ENCODE measurements at regions not wholly inside any gene's neighbourhood (a gene's known extent, or its start where the extent isn't known, plus 50 kb on each side); places are given as distances from the start of the nearest gene placed in this dataset.

GRCh38 chr5:96565582-96566265 is 96.5 kb upstream of the CAST start:
- H3K27ac ChIP-seq (ENCODE audit: low read length) = no peak overlapping the region
- H3K9ac ChIP-seq (ENCODE audit: low read length in 2 of 2) = no peak overlapping the region
- no peaks in the 10 kb centered on the region for H3K36me3 ChIP-seq (ENCODE audit: control insufficient read depth in 2 of 2, insufficient read depth in 2 of 2, low read length in 2 of 2)
- H3K4me3 ChIP-seq (ENCODE audit: low read length in 2 of 2) = no peak overlapping the region
- H3K4me1 ChIP-seq (ENCODE audit: control insufficient read depth, insufficient read depth, low read length) = no peaks in the 10 kb centered on the region
- no peaks in the 10 kb centered on the region for H3K27me3 ChIP-seq (ENCODE audit: control insufficient read depth in 1 of 2, insufficient read depth in 2 of 2, low read length in 2 of 2)
- no peaks in the 10 kb centered on the region for H3K9me3 ChIP-seq (ENCODE audit: control insufficient read depth in 2 of 2, low read length in 2 of 2)

GRCh38 chr5:96566833-96567587 is 95.2 kb upstream of the CAST start:
- Histone ChIP-seq H3K36me3 (ENCODE audit: control insufficient read depth in 2 of 2, insufficient read depth in 2 of 2, low read length in 2 of 2) (no peaks in the 10 kb centered on the region), H3K9ac (ENCODE audit: low read length in 2 of 2) (no peak overlapping the region), H3K27ac (ENCODE audit: low read length) (no peak overlapping the region), H3K9me3 (ENCODE audit: control insufficient read depth in 2 of 2, low read length in 2 of 2) (no peaks in the 10 kb centered on the region), H3K4me3 (ENCODE audit: low read length in 2 of 2) (no peak overlapping the region), H3K4me1 (ENCODE audit: control insufficient read depth, insufficient read depth, low read length) (no peaks in the 10 kb centered on the region), H3K27me3 (ENCODE audit: control insufficient read depth in 1 of 2, insufficient read depth in 2 of 2, low read length in 2 of 2) (no peaks in the 10 kb centered on the region)

- Histone ChIP-seq H3K4me1 (ENCODE audit: control insufficient read depth, insufficient read depth, low read length) (no peaks in the 10 kb centered on the region), H3K27ac (ENCODE audit: low read length) (no peak overlapping the region), H3K27me3 (ENCODE audit: control insufficient read depth in 1 of 2, insufficient read depth in 2 of 2, low read length in 2 of 2) (no peaks in the 10 kb centered on the region), H3K36me3 (ENCODE audit: control insufficient read depth in 2 of 2, insufficient read depth in 2 of 2, low read length in 2 of 2) (no peaks in the 10 kb centered on the region), H3K9ac (ENCODE audit: low read length in 2 of 2) (no peak overlapping the region), H3K9me3 (ENCODE audit: control insufficient read depth in 2 of 2, low read length in 2 of 2) (no peaks in the 10 kb centered on the region), H3K4me3 (ENCODE audit: low read length in 2 of 2) (no peak overlapping the region)
Measured at GRCh38 chr5:96569332-96569731, 92.8 kb upstream of the CAST start.

GRCh38 chr5:96569770-96570169 is 92.4 kb upstream of the CAST start:
- no peaks in the 10 kb centered on the region for H3K4me1 ChIP-seq (ENCODE audit: control insufficient read depth, insufficient read depth, low read length)
- H3K27me3 ChIP-seq (ENCODE audit: control insufficient read depth in 1 of 2, insufficient read depth in 2 of 2, low read length in 2 of 2) = no peaks in the 10 kb centered on the region
- no peak overlapping the region for H3K27ac ChIP-seq (ENCODE audit: low read length)
- H3K9me3 ChIP-seq (ENCODE audit: control insufficient read depth in 2 of 2, low read length in 2 of 2) = no peaks in the 10 kb centered on the region
- H3K9ac ChIP-seq (ENCODE audit: low read length in 2 of 2) = no peak overlapping the region
- no peaks in the 10 kb centered on the region for H3K36me3 ChIP-seq (ENCODE audit: control insufficient read depth in 2 of 2, insufficient read depth in 2 of 2, low read length in 2 of 2)
- no peak overlapping the region for H3K4me3 ChIP-seq (ENCODE audit: low read length in 2 of 2)

- Histone ChIP-seq H3K27ac (ENCODE audit: low read length) (no peak overlapping the region), H3K4me1 (ENCODE audit: control insufficient read depth, insufficient read depth, low read length) (no peaks in the 10 kb centered on the region), H3K36me3 (ENCODE audit: control insufficient read depth in 2 of 2, insufficient read depth in 2 of 2, low read length in 2 of 2) (no peaks in the 10 kb centered on the region), H3K9me3 (ENCODE audit: control insufficient read depth in 2 of 2, low read length in 2 of 2) (no peaks in the 10 kb centered on the region), H3K27me3 (ENCODE audit: control insufficient read depth in 1 of 2, insufficient read depth in 2 of 2, low read length in 2 of 2) (no peaks in the 10 kb centered on the region), H3K4me3 (ENCODE audit: low read length in 2 of 2) (no peak overlapping the region), H3K9ac (ENCODE audit: low read length in 2 of 2) (no peak overlapping the region)
Measured at GRCh38 chr5:96572864-96573512, 89.2 kb upstream of the CAST start.

GRCh38 chr5:96573513-96573894 is 88.7 kb upstream of the CAST start:
- Histone ChIP-seq H3K4me1 (ENCODE audit: control insufficient read depth, insufficient read depth, low read length) (no peaks in the 10 kb centered on the region), H3K36me3 (ENCODE audit: control insufficient read depth in 2 of 2, insufficient read depth in 2 of 2, low read length in 2 of 2) (no peaks in the 10 kb centered on the region), H3K4me3 (ENCODE audit: low read length in 2 of 2) (no peak overlapping the region), H3K9ac (ENCODE audit: low read length in 2 of 2) (no peak overlapping the region), H3K9me3 (ENCODE audit: control insufficient read depth in 2 of 2, low read length in 2 of 2) (no peaks in the 10 kb centered on the region), H3K27ac (ENCODE audit: low read length) (no peak overlapping the region), H3K27me3 (ENCODE audit: control insufficient read depth in 1 of 2, insufficient read depth in 2 of 2, low read length in 2 of 2) (no peaks in the 10 kb centered on the region)

GRCh38 chr5:96576876-96577275 is 85.3 kb upstream of the CAST start:
- no peak overlapping the region for H3K27ac ChIP-seq (ENCODE audit: low read length)
- H3K27me3 ChIP-seq (ENCODE audit: control insufficient read depth in 1 of 2, insufficient read depth in 2 of 2, low read length in 2 of 2) = no peaks in the 10 kb centered on the region
- no peak overlapping the region for H3K9ac ChIP-seq (ENCODE audit: low read length in 2 of 2)
- no peaks in the 10 kb centered on the region for H3K9me3 ChIP-seq (ENCODE audit: control insufficient read depth in 2 of 2, low read length in 2 of 2)
- no peaks in the 10 kb centered on the region for H3K36me3 ChIP-seq (ENCODE audit: control insufficient read depth in 2 of 2, insufficient read depth in 2 of 2, low read length in 2 of 2)
- no peaks in the 10 kb centered on the region for H3K4me1 ChIP-seq (ENCODE audit: control insufficient read depth, insufficient read depth, low read length)
- no peak overlapping the region for H3K4me3 ChIP-seq (ENCODE audit: low read length in 2 of 2)

GRCh38 chr5:96577909-96578308 is 84.3 kb upstream of the CAST start:
- H3K27ac ChIP-seq (ENCODE audit: low read length) = no peak overlapping the region
- H3K4me3 ChIP-seq (ENCODE audit: low read length in 2 of 2) = no peak overlapping the region
- H3K27me3 ChIP-seq (ENCODE audit: control insufficient read depth in 1 of 2, insufficient read depth in 2 of 2, low read length in 2 of 2) = no peaks in the 10 kb centered on the region
- H3K4me1 ChIP-seq (ENCODE audit: control insufficient read depth, insufficient read depth, low read length) = no peaks in the 10 kb centered on the region
- no peaks in the 10 kb centered on the region for H3K9me3 ChIP-seq (ENCODE audit: control insufficient read depth in 2 of 2, low read length in 2 of 2)
- no peaks in the 10 kb centered on the region for H3K36me3 ChIP-seq (ENCODE audit: control insufficient read depth in 2 of 2, insufficient read depth in 2 of 2, low read length in 2 of 2)
- no peak overlapping the region for H3K9ac ChIP-seq (ENCODE audit: low read length in 2 of 2)

GRCh38 chr5:96579711-96580110 is 82.5 kb upstream of the CAST start:
- H3K9ac ChIP-seq (ENCODE audit: low read length in 2 of 2) = no peak overlapping the region
- no peaks in the 10 kb centered on the region for H3K9me3 ChIP-seq (ENCODE audit: control insufficient read depth in 2 of 2, low read length in 2 of 2)
- H3K4me1 ChIP-seq (ENCODE audit: control insufficient read depth, insufficient read depth, low read length) = no peaks in the 10 kb centered on the region
- no peak overlapping the region for H3K27ac ChIP-seq (ENCODE audit: low read length)
- H3K27me3 ChIP-seq (ENCODE audit: control insufficient read depth in 1 of 2, insufficient read depth in 2 of 2, low read length in 2 of 2) = no peaks in the 10 kb centered on the region
- H3K36me3 ChIP-seq (ENCODE audit: control insufficient read depth in 2 of 2, insufficient read depth in 2 of 2, low read length in 2 of 2) = no peaks in the 10 kb centered on the region
- no peak overlapping the region for H3K4me3 ChIP-seq (ENCODE audit: low read length in 2 of 2)

- Histone ChIP-seq H3K4me3 (ENCODE audit: low read length in 2 of 2) (no peak overlapping the region), H3K36me3 (ENCODE audit: control insufficient read depth in 2 of 2, insufficient read depth in 2 of 2, low read length in 2 of 2) (no peaks in the 10 kb centered on the region), H3K9me3 (ENCODE audit: control insufficient read depth in 2 of 2, low read length in 2 of 2) (no peaks in the 10 kb centered on the region)
Measured at GRCh38 chr5:96582343-96582742, 79.8 kb upstream of the CAST start.

GRCh38 chr5:96584712-96585111 is 77.5 kb upstream of the CAST start:
- H3K9ac ChIP-seq (ENCODE audit: low read length in 2 of 2) = no peak overlapping the region
- H3K36me3 ChIP-seq (ENCODE audit: control insufficient read depth in 2 of 2, insufficient read depth in 2 of 2, low read length in 2 of 2) = no peaks in the 10 kb centered on the region
- no peaks in the 10 kb centered on the region for H3K27me3 ChIP-seq (ENCODE audit: control insufficient read depth in 1 of 2, insufficient read depth in 2 of 2, low read length in 2 of 2)
- no peaks in the 10 kb centered on the region for H3K9me3 ChIP-seq (ENCODE audit: control insufficient read depth in 2 of 2, low read length in 2 of 2)
- H3K4me1 ChIP-seq (ENCODE audit: control insufficient read depth, insufficient read depth, low read length) = no peaks in the 10 kb centered on the region
- H3K4me3 ChIP-seq (ENCODE audit: low read length in 2 of 2) = no peak overlapping the region
- no peak overlapping the region for H3K27ac ChIP-seq (ENCODE audit: low read length)

More at GRCh38 chr5:96582343-96582742, 79.8 kb upstream of the CAST start:
- no peaks in the 10 kb centered on the region for H3K27me3 ChIP-seq (ENCODE audit: control insufficient read depth in 1 of 2, insufficient read depth in 2 of 2, low read length in 2 of 2)
- no peak overlapping the region for H3K9ac ChIP-seq (ENCODE audit: low read length in 2 of 2)
- H3K27ac ChIP-seq (ENCODE audit: low read length) = no peak overlapping the region
- H3K4me1 ChIP-seq (ENCODE audit: control insufficient read depth, insufficient read depth, low read length) = no peaks in the 10 kb centered on the region
